Panc1 (cell line): ENCODE measurements at regions not wholly inside any gene's neighbourhood (a gene's known extent, or its start where the extent isn't known, plus 50 kb on each side); places are given as distances from the start of the nearest gene placed in this dataset.

Experiments used
- ATAC-seq: fragments of 200-7000 bp; cut with Tn5 transposase; 2 replicates; pipeline ENCODE4 v1.9.1; 2020; ENCODE audit warnings: mild to moderate bottlenecking, moderate library complexity
- BruUV-seq: library from RNA; stranded (reverse); fragments of 400-500 nt; replicated peaks from 2 replicates; lab custom pipeline; 2021; lab: Mats Ljungman, UMichigan
- CTCF ChIA-PET: fragments of 300-600 bp; sonication (Branson Sonifier 250); formaldehyde crosslinking; loops from one replicate; lab custom pipeline; 2022; ENCODE audit warnings: antibody characterized with exemption; lab: Charles Lee
- POLR2A ChIA-PET: fragments of 300-600 bp; sonication (Branson Sonifier 250); formaldehyde crosslinking; loops from one replicate; lab custom pipeline; 2022; ENCODE audit warnings: antibody characterized with exemption; lab: Charles Lee
- DNase-seq: peaks from one replicate; pipeline ENCODE4 v3.0.0-alpha.2; 2010; ENCODE audit warnings: low read depth, low spot score
- H3K27ac ChIP-seq: 2 replicates; pipeline ENCODE4 v1.5.1; 2011; ENCODE audit warnings: mild to moderate bottlenecking, low read length, inconsistent platforms
- H3K27me3 ChIP-seq: fragments of 200-500 bp; sonication (Bioruptor generic); 2 replicates; pipeline ENCODE4 v1.6.0; 2014; ENCODE audit warnings: low read length, inconsistent platforms; ENCODE audit not compliant: control insufficient read depth, insufficient read depth
- H3K36me3 ChIP-seq: fragments of 200-500 bp; sonication (Bioruptor generic); 2 replicates; pipeline ENCODE4 v1.5.1; 2014; ENCODE audit warnings: inconsistent platforms, mild to moderate bottlenecking, low read length, moderate library complexity; ENCODE audit not compliant: control insufficient read depth, insufficient read depth
- H3K4me1 ChIP-seq: 2 replicates; pipeline ENCODE4 v1.5.1; 2011; ENCODE audit warnings: inconsistent platforms, mild to moderate bottlenecking, low read length, moderate library complexity; ENCODE audit not compliant: control insufficient read depth, insufficient read depth
- H3K4me3 ChIP-seq, 2 experiments: 2 replicates each; pipeline ENCODE4 v1.5.1; 2011 to 2012; ENCODE audit warnings: low read depth in 2 of 2, low read length in 2 of 2, mild to moderate bottlenecking in 2 of 2, inconsistent platforms in 1 of 2, moderate library complexity in 1 of 2
- H3K9me3 ChIP-seq: fragments of 200-500 bp; sonication (Bioruptor generic); 2 replicates; pipeline ENCODE4 v1.5.1; 2014; ENCODE audit warnings: low read depth, mild to moderate bottlenecking, inconsistent platforms, low read length, moderate library complexity; ENCODE audit not compliant: control insufficient read depth, insufficient read depth
- POLR2AphosphoS5 ChIP-seq: IDR thresholded peaks from 2 replicates; pipeline ENCODE4 v1.6.1; 2012; ENCODE audit warnings: mild to moderate bottlenecking, low read depth, low read length, moderate library complexity
- SIN3A ChIP-seq: IDR thresholded peaks from 2 replicates; pipeline ENCODE4 v1.6.1; 2012; ENCODE audit warnings: low read depth, mild to moderate bottlenecking, low read length, moderate library complexity, borderline replicate concordance; ENCODE audit not compliant: insufficient read depth
- TCF7L2 ChIP-seq: IDR thresholded peaks from 2 replicates; pipeline ENCODE4 v1.6.1; 2011; ENCODE audit warnings: mild to moderate bottlenecking, low read depth, low read length, inconsistent platforms
- in situ Hi-C: cut with HindIII; loops from 2 replicates; pipeline ENCODE4 v1.10.0; 2016; ENCODE audit warnings: low sequenced_read_pairs, low pct_unique_long_range_greater_than_20kb
- intact Hi-C: fragments of 100-400 bp; cut with micrococcal nuclease; formaldehyde crosslinking; loops from one replicate; pipeline ENCODE4 v1.10.0; 2022; ENCODE audit not compliant: unreplicated experiment
- TF ChIP-seq, protein P1 (sequence below): fragments of 450-650 bp; IDR thresholded peaks from 2 replicates; pipeline ENCODE4 v1.5.1; 2017; ENCODE audit warnings: mild to moderate bottlenecking
- TF ChIP-seq, protein P2 (sequence below), 2 experiments: IDR thresholded peaks; 2 replicates each; pipeline ENCODE4 v1.6.1; 2011 to 2012; ENCODE audit warnings: low read depth in 2 of 2, control low read depth in 1 of 2, low read length in 1 of 2, mild to moderate bottlenecking in 1 of 2, moderate library complexity in 1 of 2; ENCODE audit not compliant: insufficient read depth in 1 of 2

DNA sequence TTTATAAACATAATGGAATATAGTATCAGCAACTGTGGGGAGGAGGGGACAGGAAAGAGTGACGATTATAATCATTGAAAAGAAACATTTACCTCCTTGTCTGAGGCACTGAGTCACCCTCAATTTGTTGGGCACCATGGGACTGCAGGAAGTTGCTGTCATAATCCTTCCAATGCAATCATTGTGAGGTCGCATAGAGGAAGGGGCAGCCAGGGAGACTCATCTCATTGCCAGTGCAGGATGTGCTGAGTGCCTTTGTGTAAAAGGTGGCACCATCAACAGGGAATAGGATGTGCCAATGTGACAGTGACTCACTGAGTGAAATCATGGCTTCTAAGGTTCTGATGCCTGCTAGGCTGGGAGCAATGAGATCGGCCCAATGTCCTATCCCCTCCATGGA is 300.4 kb upstream of the ADAMTS9 start:
- ATAC-seq (no peak), DNase-seq (no peak)
- Histone ChIP-seq H3K9me3 (no peaks in the 10 kb centered on the region), H3K36me3 (no peaks in the 10 kb centered on the region), H3K4me3 (no peak overlapping the region), H3K27ac (no peak overlapping the region), H3K27me3 (no peaks in the 10 kb centered on the region), H3K4me1 (no peaks in the 10 kb centered on the region)
- in situ Hi-C loops = no loop called here
- ChIA-PET POLR2A (no interaction called here), CTCF (no interaction called here)
- no TSS peak for BruUV-seq
- intact Hi-C loops = no loop called here
- TF ChIP-seq, protein P1, sequence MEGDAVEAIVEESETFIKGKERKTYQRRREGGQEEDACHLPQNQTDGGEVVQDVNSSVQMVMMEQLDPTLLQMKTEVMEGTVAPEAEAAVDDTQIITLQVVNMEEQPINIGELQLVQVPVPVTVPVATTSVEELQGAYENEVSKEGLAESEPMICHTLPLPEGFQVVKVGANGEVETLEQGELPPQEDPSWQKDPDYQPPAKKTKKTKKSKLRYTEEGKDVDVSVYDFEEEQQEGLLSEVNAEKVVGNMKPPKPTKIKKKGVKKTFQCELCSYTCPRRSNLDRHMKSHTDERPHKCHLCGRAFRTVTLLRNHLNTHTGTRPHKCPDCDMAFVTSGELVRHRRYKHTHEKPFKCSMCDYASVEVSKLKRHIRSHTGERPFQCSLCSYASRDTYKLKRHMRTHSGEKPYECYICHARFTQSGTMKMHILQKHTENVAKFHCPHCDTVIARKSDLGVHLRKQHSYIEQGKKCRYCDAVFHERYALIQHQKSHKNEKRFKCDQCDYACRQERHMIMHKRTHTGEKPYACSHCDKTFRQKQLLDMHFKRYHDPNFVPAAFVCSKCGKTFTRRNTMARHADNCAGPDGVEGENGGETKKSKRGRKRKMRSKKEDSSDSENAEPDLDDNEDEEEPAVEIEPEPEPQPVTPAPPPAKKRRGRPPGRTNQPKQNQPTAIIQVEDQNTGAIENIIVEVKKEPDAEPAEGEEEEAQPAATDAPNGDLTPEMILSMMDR = no peak
- TF ChIP-seq POLR2AphosphoS5 (no peak), SIN3A (no peak), TCF7L2 (no peak)
- TF ChIP-seq, protein P2, sequence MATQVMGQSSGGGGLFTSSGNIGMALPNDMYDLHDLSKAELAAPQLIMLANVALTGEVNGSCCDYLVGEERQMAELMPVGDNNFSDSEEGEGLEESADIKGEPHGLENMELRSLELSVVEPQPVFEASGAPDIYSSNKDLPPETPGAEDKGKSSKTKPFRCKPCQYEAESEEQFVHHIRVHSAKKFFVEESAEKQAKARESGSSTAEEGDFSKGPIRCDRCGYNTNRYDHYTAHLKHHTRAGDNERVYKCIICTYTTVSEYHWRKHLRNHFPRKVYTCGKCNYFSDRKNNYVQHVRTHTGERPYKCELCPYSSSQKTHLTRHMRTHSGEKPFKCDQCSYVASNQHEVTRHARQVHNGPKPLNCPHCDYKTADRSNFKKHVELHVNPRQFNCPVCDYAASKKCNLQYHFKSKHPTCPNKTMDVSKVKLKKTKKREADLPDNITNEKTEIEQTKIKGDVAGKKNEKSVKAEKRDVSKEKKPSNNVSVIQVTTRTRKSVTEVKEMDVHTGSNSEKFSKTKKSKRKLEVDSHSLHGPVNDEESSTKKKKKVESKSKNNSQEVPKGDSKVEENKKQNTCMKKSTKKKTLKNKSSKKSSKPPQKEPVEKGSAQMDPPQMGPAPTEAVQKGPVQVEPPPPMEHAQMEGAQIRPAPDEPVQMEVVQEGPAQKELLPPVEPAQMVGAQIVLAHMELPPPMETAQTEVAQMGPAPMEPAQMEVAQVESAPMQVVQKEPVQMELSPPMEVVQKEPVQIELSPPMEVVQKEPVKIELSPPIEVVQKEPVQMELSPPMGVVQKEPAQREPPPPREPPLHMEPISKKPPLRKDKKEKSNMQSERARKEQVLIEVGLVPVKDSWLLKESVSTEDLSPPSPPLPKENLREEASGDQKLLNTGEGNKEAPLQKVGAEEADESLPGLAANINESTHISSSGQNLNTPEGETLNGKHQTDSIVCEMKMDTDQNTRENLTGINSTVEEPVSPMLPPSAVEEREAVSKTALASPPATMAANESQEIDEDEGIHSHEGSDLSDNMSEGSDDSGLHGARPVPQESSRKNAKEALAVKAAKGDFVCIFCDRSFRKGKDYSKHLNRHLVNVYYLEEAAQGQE (IDR thresholded peaks at IDR 0.05; ENCODE audit: insufficient read depth in 1 of 2, low read depth in 2 of 2, low read length in 1 of 2) = no peak

DNA sequence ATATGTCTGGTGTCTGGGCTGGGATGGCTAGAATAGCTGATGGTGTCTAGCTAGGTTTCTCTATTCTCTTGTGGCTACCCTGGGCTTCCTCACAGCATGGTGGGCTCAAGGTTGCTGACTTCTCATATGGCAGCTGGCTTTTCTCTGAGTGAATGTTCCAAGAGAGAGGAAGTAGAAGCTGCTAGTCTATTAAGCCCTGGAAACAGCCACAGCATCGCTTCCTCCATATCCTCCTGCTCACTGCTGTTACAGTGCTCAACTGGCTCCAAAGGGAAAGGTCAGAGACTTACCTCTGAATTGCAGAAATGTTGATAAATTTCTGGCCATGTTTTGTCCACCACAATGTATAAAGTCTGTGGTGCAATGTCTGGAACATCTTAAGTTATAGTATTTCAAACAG is 299.9 kb upstream of the ADAMTS9 start:
- no peaks in the 10 kb centered on the region for H3K36me3 ChIP-seq
- DNase-seq (no peak), ATAC-seq (no peak)
- intact Hi-C loops (no loop called here), in situ Hi-C loops (no loop called here)
- POLR2A ChIA-PET = no interaction called here
- H3K27me3 ChIP-seq = no peaks in the 10 kb centered on the region
- BruUV-seq = no TSS peak
- no peak overlapping the region for H3K4me3 ChIP-seq
- CTCF ChIA-PET = no interaction called here
- H3K4me1 ChIP-seq = no peaks in the 10 kb centered on the region
- no peaks in the 10 kb centered on the region for H3K9me3 ChIP-seq
- TF ChIP-seq POLR2AphosphoS5 = no peak
- TF ChIP-seq, protein P2 (IDR thresholded peaks at IDR 0.05; ENCODE audit: insufficient read depth in 1 of 2, low read depth in 2 of 2, low read length in 1 of 2) = no peak
- TF ChIP-seq, protein P1 = no peak
- TF ChIP-seq SIN3A = no peak
- TF ChIP-seq TCF7L2 = no peak
- no peak overlapping the region for H3K27ac ChIP-seq
